Dedifferentiated amniotic fluid mesenchymal stem cell (primary cell): ENCODE measurements at regions not wholly inside any gene's neighbourhood (a gene's known extent, or its start where the extent isn't known, plus 50 kb on each side); places are given as distances from the start of the nearest gene placed in this dataset.
"Not testable (repeated sequence)": the region's sequence is repeated elsewhere in the genome, so short reads cannot be mapped to it uniquely, and the experiment has no call there.

Experiments used
- DNase-seq: peaks from one replicate; pipeline ENCODE4 v3.0.0-alpha.2; 2016; ENCODE audit errors: extremely low spot score

GRCh38 chr9:75775966-75776691 is 114.3 kb upstream of the PCSK5 start:
- no peak for DNase-seq

DNA sequence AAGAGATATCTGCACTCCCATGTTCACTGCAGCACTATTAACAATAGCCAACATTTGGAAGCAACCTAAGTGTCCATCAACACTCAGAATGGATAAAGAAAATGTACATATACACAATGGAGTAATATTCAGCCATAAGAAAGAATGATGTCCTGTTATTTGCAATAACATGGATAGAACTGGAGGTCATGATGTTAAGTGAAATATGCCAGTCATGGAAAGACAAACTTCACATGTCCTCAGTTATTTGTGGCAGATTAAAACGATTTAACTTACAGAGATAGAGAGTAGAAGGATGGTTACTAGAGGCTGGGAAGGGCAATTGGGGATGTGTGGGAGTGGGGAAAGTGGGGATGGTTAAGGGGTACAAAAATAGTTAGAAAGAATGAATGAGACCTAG is 110.3 kb upstream of the PCSK5 start:
- no peak for DNase-seq

- no peak for DNase-seq
Measured at GRCh38 chr9:75788006-75788634, 102.4 kb upstream of the PCSK5 start.

DNA sequence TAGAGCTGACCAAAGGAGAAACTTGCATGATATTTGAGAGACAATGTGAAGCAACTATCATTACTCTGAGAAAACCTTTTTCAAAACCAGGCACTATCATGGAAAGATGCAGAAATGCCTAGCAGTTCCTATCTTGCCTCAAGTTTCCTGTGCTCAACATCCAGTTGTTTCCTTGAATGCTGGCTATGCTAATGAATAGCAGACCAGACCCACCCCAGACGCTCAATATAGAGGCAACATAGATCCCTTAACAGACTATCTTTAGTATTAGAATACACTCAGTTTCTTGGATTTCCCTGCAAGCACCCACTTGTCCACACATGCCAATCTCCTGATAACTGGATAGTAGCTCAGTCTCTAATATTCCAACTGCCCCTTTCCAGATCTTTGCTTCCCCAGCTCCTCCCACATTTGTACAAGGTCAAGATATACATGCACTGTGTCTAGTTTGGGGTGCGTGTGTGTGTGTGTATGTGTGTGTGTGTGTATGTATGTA is 93.3 kb upstream of the PCSK5 start:
- no peak for DNase-seq

- no peak for DNase-seq
Measured at GRCh38 chr9:75798505-75798904, 92.0 kb upstream of the PCSK5 start.

- peak; percentile 72 for DNase-seq
Measured at GRCh38 chr9:75803130-75803529, 87.3 kb upstream of the PCSK5 start.

DNA sequence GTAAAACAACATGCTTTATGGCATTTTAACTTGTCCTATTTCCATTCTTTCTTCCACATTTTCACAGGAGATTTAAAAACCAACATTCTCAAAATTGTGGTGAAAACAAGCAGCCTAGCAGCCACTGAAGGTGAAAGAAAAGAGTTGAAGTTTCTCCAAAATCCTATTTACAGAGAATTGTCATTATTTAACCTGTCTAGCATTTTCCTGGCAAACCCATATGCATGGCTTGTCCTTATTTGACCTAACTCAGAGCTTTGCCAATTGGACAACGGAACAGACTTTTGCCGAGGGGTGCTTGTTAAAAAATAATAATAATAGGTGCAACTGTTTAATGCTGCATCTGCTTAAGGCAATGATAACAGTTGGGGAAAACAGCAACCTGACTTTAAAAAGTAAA is 80.4 kb upstream of the PCSK5 start:
- no peak for DNase-seq

DNA sequence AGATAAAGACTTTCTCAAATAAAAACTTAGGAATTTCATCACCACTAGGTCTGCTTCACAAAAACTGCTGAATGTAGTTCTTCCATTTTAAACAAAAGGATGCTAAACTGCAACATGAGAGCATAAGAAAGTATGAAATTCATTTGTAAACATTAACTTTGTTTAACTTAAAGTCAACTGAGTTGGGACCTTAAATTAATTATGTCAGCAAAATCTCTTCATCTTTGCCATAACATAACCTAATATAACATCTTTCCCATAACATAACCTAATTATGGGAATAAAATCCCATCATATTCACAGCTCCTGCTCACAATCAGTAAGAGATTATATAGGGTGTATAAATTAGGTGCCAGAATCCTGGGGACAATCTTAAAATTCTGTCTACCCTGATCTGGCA is 78.8 kb upstream of the PCSK5 start:
- DNase-seq, result no peak

- no peak for DNase-seq
Measured at GRCh38 chr9:75812141-75812540, 78.3 kb upstream of the PCSK5 start.

- no peak for DNase-seq
Measured at GRCh38 chr9:75814667-75815066, 75.8 kb upstream of the PCSK5 start.

GRCh38 chr9:75820471-75821115 is 69.9 kb upstream of the PCSK5 start:
- not testable (repeated sequence) for DNase-seq

DNA sequence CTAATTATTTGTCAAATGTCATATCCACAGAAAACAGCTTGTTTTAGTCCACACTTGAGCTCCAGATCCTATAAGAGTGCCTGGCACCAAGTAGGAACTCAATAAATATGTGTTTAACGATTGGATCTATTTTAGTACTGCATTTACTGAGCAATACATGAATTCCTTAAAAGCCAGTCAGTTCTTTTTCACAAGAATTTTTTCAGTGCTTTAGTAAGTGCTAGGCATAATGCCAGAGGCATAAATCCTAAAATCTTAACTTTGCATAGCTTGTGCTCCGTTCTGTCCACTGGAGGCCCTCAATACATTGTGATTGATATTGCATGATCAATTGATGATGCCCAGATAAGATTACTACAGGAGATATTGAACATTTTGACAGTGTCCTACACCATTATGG is 67.3 kb upstream of the PCSK5 start:
- no peak for DNase-seq

DNA sequence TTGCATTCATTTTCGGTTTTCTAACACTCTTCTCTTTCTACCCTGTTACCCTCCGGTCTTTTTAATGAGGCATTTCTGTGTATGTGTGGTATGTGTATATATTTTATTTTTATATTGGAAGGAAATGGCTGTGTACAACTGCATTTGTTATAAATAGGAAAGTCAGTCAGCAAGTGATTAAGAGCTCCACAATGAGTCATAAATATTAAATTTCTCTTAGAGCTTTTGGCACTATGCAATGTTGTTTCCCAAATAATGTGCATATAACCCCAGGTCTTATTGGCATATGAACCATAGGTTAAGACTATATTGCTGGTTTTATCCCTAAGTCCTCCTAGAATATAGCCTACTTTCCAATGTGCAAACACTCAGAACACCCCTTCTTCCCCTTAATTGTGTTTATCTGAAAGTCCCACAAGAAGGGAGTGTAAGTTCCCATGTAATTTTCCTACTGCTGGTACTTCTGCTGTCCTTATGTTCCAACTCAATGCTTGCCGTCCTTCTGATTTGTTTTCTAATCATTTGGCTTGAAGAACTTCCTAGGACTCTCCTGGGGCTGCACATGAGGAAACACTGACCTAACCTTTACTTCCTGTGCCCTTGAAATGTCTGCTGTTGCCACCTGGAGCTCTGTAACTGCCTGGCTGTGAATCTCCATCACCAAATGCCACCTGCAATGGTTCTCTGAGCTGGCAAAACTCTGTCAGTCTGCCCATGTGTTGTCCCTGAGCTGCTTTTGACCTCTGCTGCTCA is 65.5 kb upstream of the PCSK5 start:
- no peak for DNase-seq

GRCh38 chr9:75826314-75826713 is 64.2 kb upstream of the PCSK5 start:
- DNase-seq, result no peak

DNA sequence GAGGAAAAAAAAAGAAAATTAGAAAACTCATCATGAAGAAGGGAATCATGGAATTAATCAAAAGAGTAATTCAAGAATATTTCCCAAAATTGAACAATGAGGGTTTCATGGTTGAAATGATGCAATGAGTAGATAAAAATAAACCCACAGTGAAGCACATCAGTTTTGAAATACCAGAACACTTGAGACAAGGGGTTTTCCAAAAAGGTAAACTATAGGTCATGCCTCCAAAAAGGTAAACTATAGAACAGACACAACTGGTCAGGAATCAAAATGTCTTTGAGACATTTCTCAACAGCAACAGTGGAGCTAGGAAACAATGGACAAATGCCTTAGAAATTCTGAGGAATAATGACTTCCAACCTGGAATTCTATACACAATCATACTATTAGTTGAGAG is 60.2 kb upstream of the PCSK5 start:
- DNase-seq, result no peak

DNA sequence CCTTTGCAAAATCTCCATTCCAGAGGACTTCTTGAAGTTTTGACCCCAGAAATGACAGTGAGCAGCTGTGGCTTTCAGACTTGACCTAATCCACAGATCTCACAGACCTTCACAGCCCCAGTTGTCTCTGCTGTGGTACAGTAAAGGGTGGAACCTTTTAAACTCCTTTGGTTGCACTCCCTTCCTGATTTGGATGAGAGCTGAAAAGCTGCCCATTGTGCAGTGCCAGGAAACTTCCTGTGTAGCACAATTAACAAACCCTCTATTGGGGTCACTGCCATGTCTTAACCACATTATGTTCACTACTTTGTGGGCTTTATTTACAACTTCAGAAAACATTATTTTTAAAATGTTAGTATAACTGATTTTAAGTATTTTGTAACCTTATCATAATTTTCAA is 56.7 kb upstream of the PCSK5 start:
- DNase-seq, result no peak

DNA sequence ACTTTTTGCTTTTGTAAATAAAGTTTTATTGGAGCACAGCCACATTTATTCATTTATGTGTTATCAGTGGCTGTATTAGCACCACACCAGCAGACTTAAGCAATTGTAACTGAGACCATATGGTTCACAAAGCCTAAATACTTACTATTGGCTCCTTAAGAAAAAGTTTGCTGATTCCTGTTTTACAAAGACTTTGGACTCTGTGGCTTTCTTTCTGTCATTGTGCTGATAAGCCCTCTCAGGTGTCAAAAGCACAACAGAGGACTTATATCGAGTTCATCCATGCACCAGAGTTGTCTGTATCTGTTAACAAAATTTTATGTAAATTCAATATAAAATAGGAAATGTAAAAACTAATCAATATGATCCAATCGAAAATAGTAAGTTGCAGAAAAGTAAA is 55.6 kb upstream of the PCSK5 start:
- DNase-seq, result no peak
